HUES48 (cell line): ENCODE measurements at regions not wholly inside any gene's neighbourhood (a gene's known extent, or its start where the extent isn't known, plus 50 kb on each side); places are given as distances from the start of the nearest gene placed in this dataset.

ENCODE experiments used
- H3K27ac ChIP-seq: one replicate; pipeline ENCODE4 v1.7.0; 2013; ENCODE audit warnings: low read depth, low read length, inconsistent platforms
- H3K27me3 ChIP-seq: 2 replicates; pipeline ENCODE4 v1.6.1; 2013; ENCODE audit warnings: mild to moderate bottlenecking, low read length; ENCODE audit not compliant: control insufficient read depth, insufficient read depth
- H3K36me3 ChIP-seq: 2 replicates; pipeline ENCODE4 v1.6.1; 2013; ENCODE audit warnings: low read length; ENCODE audit not compliant: control insufficient read depth, insufficient read depth
- H3K4me1 ChIP-seq: 2 replicates; pipeline ENCODE4 v1.6.1; 2013; ENCODE audit warnings: mild to moderate bottlenecking, low read length; ENCODE audit not compliant: control insufficient read depth, insufficient read depth
- H3K4me3 ChIP-seq: 2 replicates; pipeline ENCODE4 v1.5.1; 2013; ENCODE audit warnings: mild to moderate bottlenecking, low read depth, low read length
- H3K9ac ChIP-seq: 2 replicates; pipeline ENCODE4 v1.6.1; 2013; ENCODE audit warnings: mild to moderate bottlenecking, low read depth, low read length, moderate library complexity
- H3K9me3 ChIP-seq: 2 replicates; pipeline ENCODE4 v1.6.1; 2013; ENCODE audit warnings: low read length; ENCODE audit not compliant: control insufficient read depth, insufficient read depth

DNA sequence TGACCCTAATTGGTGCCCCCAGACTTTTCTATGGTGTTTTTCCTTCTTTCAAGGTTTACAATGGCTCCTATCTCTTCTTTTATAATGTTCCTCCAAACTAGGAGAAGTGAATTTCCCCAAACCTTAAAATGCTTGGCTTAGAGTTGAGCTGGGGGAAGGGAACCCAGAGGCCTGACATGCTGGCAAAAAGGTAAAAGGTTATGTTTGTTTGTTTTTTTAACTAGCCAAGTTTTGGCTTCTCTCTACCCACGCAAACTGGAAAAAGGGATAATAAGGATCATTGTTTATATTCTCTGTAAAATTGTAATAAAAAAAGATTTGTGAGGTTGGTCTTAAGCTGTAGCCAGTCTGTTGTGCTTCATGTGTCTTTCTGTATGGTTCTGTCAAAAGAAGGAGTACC, 477.0 kb downstream of the IPMK start:
- no peaks in the 10 kb centered on the region for H3K27me3 ChIP-seq
- H3K9me3 ChIP-seq = peaks cover 13% of the 10 kb centered on the region; the same call in 1 of the 2 replicates
- H3K36me3 ChIP-seq = no peaks in the 10 kb centered on the region
- no peak overlapping the region for H3K27ac ChIP-seq
- no peak overlapping the region for H3K4me3 ChIP-seq
- H3K9ac ChIP-seq = no peak overlapping the region
- peaks cover 24% of the 10 kb centered on the region for H3K4me1 ChIP-seq

- H3K9me3 ChIP-seq = peaks cover 13% of the 10 kb centered on the region
- no peaks in the 10 kb centered on the region for H3K36me3 ChIP-seq
- H3K27ac ChIP-seq = peak overlapping the region; percentile 94
- no peak overlapping the region for H3K9ac ChIP-seq
- no peaks in the 10 kb centered on the region for H3K27me3 ChIP-seq
- no peak overlapping the region for H3K4me3 ChIP-seq
- peaks cover 28% of the 10 kb centered on the region for H3K4me1 ChIP-seq
These were observed 479.6 kb downstream of the IPMK start for GRCh38 chr10:57788117-57788516.

DNA sequence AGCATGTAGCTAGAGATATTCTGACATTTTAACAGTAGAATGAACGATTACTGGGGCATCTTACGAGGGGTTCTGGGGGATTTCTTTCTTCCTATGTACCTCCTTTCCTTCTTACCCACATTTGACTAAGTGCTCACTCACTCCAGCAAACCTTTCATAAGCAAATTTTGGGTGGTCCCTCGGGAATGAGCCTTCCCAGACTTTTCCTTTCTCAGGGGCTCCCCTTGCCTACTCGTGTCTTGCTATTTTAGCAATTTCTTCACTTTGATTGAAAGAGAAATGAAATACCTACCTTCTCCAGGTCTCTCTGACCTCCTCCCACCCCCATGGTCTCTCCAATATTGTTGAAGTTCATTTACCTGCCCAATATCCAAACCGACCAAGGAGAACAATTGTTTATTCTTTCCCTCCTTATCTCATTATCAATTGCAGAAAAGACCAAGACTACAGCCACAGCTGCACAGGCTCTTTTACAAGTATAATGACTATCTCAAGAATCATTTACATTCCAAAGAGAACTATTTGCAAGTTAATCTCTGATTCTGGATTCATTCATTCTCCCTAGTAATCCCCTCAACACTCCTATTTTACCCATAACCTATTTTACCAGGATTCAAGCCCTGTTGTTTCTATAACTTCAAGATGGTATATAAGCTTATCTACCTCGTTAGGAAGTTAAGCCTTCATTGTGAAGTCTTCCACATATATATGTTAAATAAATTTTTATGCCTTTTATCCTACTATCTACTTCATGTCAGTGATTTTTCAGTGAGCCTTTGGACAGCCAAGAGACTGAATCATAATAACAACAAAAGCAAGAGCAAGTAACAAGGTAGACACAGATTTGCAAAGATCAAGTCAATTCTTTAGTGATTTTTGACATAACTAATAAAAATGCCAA, 480.6 kb downstream of the IPMK start:
- Histone ChIP-seq H3K4me3 (peak overlapping the region; percentile 36), H3K4me1 (peaks cover 28% of the 10 kb centered on the region), H3K27ac (peak overlapping the region; percentile 94), H3K9ac (peak overlapping the region; percentile 46; the same call in 1 of the 2 replicates), H3K27me3 (no peaks in the 10 kb centered on the region), H3K36me3 (no peaks in the 10 kb centered on the region), H3K9me3 (peaks cover 13% of the 10 kb centered on the region)

DNA sequence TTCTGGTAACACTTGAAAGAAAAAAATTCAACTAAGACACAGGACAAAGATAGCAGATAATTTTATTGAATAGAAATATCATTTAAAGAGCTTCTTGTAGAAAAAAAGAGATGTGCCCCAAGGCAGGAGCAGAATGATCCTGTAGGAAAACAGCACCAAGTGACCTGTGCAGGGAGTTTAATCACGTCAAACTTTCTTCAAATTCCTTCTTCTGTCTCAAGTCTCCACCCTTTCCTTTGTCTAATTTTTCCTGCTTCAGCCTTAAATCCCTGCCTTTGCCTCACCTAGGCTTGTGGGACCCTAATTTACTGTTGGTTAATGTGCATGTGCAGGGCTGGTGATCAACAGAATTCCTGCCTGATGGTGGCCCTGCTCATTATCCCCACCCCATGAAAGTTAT, 481.4 kb downstream of the IPMK start:
- H3K9ac ChIP-seq = peak overlapping the region; percentile 46; the same call in 1 of the 2 replicates
- peak overlapping the region; percentile 36 for H3K4me3 ChIP-seq
- H3K9me3 ChIP-seq = peaks cover 13% of the 10 kb centered on the region
- H3K27me3 ChIP-seq = no peaks in the 10 kb centered on the region
- H3K36me3 ChIP-seq = no peaks in the 10 kb centered on the region
- peak overlapping the region; percentile 94 for H3K27ac ChIP-seq
- peaks cover 28% of the 10 kb centered on the region for H3K4me1 ChIP-seq

DNA sequence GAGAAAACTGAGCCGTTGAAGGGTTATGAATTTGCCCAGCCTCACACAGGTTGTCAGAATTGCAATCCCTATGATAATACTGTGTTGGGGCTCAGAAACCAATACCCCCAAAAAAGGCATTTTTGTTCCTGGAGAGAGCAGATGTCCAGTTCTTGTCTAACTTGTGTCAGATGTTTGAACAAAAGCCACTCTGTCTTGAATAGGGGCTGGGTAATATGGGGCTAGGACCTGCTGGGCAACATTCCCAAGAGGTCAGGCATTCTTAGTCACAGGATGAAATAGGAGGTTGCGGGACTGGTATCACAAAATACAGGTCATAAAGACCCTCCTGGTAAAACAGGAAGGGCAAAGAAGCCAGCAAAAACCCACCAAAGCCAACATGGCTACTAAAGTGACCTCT, 482.1 kb downstream of the IPMK start:
- no peak overlapping the region for H3K9ac ChIP-seq
- no peaks in the 10 kb centered on the region for H3K36me3 ChIP-seq
- no peaks in the 10 kb centered on the region for H3K27me3 ChIP-seq
- H3K4me1 ChIP-seq = peaks cover 28% of the 10 kb centered on the region
- H3K4me3 ChIP-seq = no peak overlapping the region
- peak overlapping the region; percentile 94 for H3K27ac ChIP-seq
- H3K9me3 ChIP-seq = peaks cover 13% of the 10 kb centered on the region

DNA sequence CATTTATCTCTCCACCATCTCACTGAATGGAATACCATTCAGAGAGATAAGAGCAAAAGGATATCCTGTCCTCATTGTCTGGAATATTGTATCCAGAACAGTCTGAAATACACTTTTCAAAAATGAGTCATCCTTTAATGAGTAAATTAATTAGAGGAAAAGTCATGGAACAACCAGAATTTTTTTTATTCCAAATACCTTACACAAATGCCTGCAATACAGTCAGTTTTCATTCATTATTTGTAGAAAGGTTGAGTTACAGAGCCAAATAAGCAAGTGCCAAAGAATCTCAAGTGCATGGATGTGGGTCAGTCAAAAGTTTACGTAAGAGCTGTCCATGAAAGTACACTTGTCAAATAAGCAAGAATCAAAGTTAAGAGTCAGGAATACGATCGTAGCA, 482.6 kb downstream of the IPMK start:
- Histone ChIP-seq H3K36me3 (no peaks in the 10 kb centered on the region), H3K4me1 (peaks cover 28% of the 10 kb centered on the region), H3K27ac (no peak overlapping the region), H3K9ac (no peak overlapping the region), H3K4me3 (no peak overlapping the region), H3K9me3 (peaks cover 13% of the 10 kb centered on the region), H3K27me3 (no peaks in the 10 kb centered on the region)

DNA sequence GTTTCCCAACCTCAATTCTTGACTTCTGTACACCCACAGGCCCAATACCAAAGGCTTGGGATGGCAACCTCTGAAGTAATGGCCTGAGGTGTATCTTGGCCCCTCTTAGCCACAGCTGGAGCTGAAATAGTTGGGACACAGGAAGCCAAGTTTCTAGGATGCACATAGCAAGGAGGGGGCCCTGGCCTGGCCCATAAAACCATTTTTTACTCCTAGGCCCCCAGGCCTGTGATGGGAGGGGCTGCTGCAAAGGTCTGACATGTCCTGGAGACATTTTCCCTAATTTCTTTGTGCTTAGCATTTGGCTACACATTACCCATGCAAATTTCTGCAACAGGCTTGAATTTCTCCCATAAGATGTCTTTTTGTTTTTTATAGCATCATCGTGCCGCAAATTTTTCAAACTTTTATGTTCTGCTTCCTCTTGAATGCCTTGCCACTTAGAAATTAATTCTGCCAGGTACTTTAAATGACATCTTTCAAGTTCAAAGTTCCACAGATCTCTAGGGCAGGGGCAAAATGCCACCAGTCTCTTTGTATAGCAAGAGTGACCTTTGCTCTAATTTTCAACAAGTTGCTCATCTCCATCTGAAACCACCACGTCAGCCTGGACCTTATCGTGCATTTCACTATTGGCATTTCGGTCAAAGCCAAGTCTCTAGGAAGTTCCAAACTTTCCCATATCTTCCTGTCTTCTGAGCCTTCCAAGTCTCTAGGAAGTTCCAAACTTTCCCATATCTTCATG, 490.8 kb downstream of the IPMK start:
- Histone ChIP-seq H3K4me3 (no peak overlapping the region), H3K36me3 (no peaks in the 10 kb centered on the region), H3K9ac (no peak overlapping the region), H3K27me3 (no peaks in the 10 kb centered on the region), H3K9me3 (peaks cover 17% of the 10 kb centered on the region), H3K4me1 (no peaks in the 10 kb centered on the region), H3K27ac (no peak overlapping the region)

- no peak overlapping the region for H3K9ac ChIP-seq
- no peaks in the 10 kb centered on the region for H3K4me1 ChIP-seq
- no peak overlapping the region for H3K4me3 ChIP-seq
- no peaks in the 10 kb centered on the region for H3K36me3 ChIP-seq
- no peaks in the 10 kb centered on the region for H3K27me3 ChIP-seq
- no peak overlapping the region for H3K27ac ChIP-seq
- H3K9me3 ChIP-seq = peaks cover 17% of the 10 kb centered on the region
These were observed 492.4 kb downstream of the IPMK start for GRCh38 chr10:57775250-57775649.

DNA sequence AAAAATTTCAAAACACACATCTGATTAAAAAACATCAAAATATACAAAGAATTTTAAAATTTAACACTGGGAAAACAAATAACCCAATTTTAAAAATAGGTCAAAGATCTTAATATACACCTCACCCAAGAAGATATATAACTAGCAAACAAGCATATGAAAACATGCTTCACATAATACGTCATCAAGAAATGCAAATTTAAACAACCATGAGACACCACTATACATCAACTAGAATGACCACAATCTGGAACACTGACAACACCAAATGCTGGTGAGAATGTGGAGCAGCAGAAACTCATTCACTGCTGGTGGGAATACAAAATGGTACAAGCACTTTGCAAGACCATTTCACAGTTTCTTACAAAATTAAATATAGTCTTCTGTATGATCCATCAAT, 498.4 kb downstream of the IPMK start:
- Histone ChIP-seq H3K9ac (no peak overlapping the region), H3K36me3 (no peaks in the 10 kb centered on the region), H3K4me1 (no peaks in the 10 kb centered on the region), H3K27ac (no peak overlapping the region), H3K27me3 (no peaks in the 10 kb centered on the region), H3K9me3 (peaks cover 7% of the 10 kb centered on the region), H3K4me3 (no peak overlapping the region)

GRCh38 chr10:57759777-57760176, 507.9 kb downstream of the IPMK start:
- no peaks in the 10 kb centered on the region for H3K27me3 ChIP-seq
- H3K9ac ChIP-seq = no peak overlapping the region
- H3K9me3 ChIP-seq = no peaks in the 10 kb centered on the region
- H3K36me3 ChIP-seq = no peaks in the 10 kb centered on the region
- no peak overlapping the region for H3K4me3 ChIP-seq
- H3K27ac ChIP-seq = no peak overlapping the region
- H3K4me1 ChIP-seq = no peaks in the 10 kb centered on the region

GRCh38 chr10:57754803-57755202, 512.9 kb downstream of the IPMK start:
- Histone ChIP-seq H3K9ac (no peak overlapping the region), H3K27ac (no peak overlapping the region)

More at GRCh38 chr10:57754803-57755202, 512.9 kb downstream of the IPMK start:
- no peaks in the 10 kb centered on the region for H3K36me3 ChIP-seq
- H3K9me3 ChIP-seq = no peaks in the 10 kb centered on the region
- no peak overlapping the region for H3K4me3 ChIP-seq
- no peaks in the 10 kb centered on the region for H3K27me3 ChIP-seq
- H3K4me1 ChIP-seq = no peaks in the 10 kb centered on the region
